Activated T-helper 2 cell treated with anti-CD3 and anti-CD28 coated beads, Interferon-gamma antibody, Interleukin-2, Interleukin-4, amounts not matched to agents 10 μg/mL and 5 μg/mL and 100 μg/mL, durations not matched to agents 14 hours and 24 hours and 36 hours (primary cell): ENCODE measurements at regions not wholly inside any gene's neighbourhood (a gene's known extent, or its start where the extent isn't known, plus 50 kb on each side); places are given as distances from the start of the nearest gene placed in this dataset.

Source experiments
- DNase-seq: peaks from one replicate; pipeline ENCODE4 v3.0.0; 2021; ENCODE audit warnings: low spot score
- H3K27ac Mint-ChIP-seq: one replicate; pipeline ENCODE4 v1.8.0; 2021; ENCODE audit warnings: mixed read lengths
- H3K27me3 Mint-ChIP-seq: one replicate; pipeline ENCODE4 v1.8.0; 2021; ENCODE audit warnings: low read depth, mixed read lengths
- H3K36me3 Mint-ChIP-seq: one replicate; pipeline ENCODE4 v1.8.0; 2021; ENCODE audit warnings: low read depth, mixed read lengths
- H3K4me1 Mint-ChIP-seq: one replicate; pipeline ENCODE4 v1.8.0; 2021; ENCODE audit warnings: low read depth, mixed read lengths
- H3K4me3 Mint-ChIP-seq: one replicate; pipeline ENCODE4 v1.8.0; 2021; ENCODE audit warnings: low read depth, mild to moderate bottlenecking, moderate library complexity, mixed read lengths
- H3K9me3 Mint-ChIP-seq: one replicate; pipeline ENCODE4 v1.8.0; 2021; ENCODE audit warnings: mixed read lengths
- intact Hi-C: fragments of 100-400 bp; cut with micrococcal nuclease; formaldehyde crosslinking; loops from one replicate; pipeline ENCODE4 v1.15.1; 2023

GRCh38 chr21:38056481-38056880 lies 140.2 kb upstream of the KCNJ6 start:
- Mint-ChIP-seq H3K4me1 (no peaks in the 10 kb centered on the region), H3K27me3 (no peaks in the 10 kb centered on the region), H3K27ac (no peak overlapping the region), H3K36me3 (no peaks in the 10 kb centered on the region), H3K4me3 (no peak overlapping the region), H3K9me3 (peaks cover 8% of the 10 kb centered on the region)
- intact Hi-C loops = no loop called here
- DNase-seq = no peak

GRCh38 chr21:38057626-38058025 lies 141.4 kb upstream of the KCNJ6 start:
- DNase-seq = no peak
- no peak overlapping the region for H3K4me3 Mint-ChIP-seq
- no peak overlapping the region for H3K27ac Mint-ChIP-seq
- H3K27me3 Mint-ChIP-seq = no peaks in the 10 kb centered on the region
- intact Hi-C loops = no loop called here
- H3K4me1 Mint-ChIP-seq = no peaks in the 10 kb centered on the region
- peaks cover 8% of the 10 kb centered on the region for H3K9me3 Mint-ChIP-seq
- H3K36me3 Mint-ChIP-seq = no peaks in the 10 kb centered on the region

- no peak overlapping the region for H3K27ac Mint-ChIP-seq
- intact Hi-C loops = no loop called here
- no peak overlapping the region for H3K4me3 Mint-ChIP-seq
- no peaks in the 10 kb centered on the region for H3K36me3 Mint-ChIP-seq
- DNase-seq = no peak
- H3K9me3 Mint-ChIP-seq = peaks cover 8% of the 10 kb centered on the region
- no peaks in the 10 kb centered on the region for H3K27me3 Mint-ChIP-seq
- H3K4me1 Mint-ChIP-seq = no peaks in the 10 kb centered on the region
Observed at GRCh38 chr21:38060533-38060932, 144.3 kb upstream of the KCNJ6 start.

- H3K4me3 Mint-ChIP-seq = no peak overlapping the region
- intact Hi-C loops = no loop called here
- H3K36me3 Mint-ChIP-seq = no peaks in the 10 kb centered on the region
- H3K9me3 Mint-ChIP-seq = no peaks in the 10 kb centered on the region
- DNase-seq = no peak
- H3K27me3 Mint-ChIP-seq = no peaks in the 10 kb centered on the region
- no peak overlapping the region for H3K27ac Mint-ChIP-seq
- H3K4me1 Mint-ChIP-seq = no peaks in the 10 kb centered on the region
Observed at GRCh38 chr21:38067086-38067739, 151.0 kb upstream of the KCNJ6 start.

- Mint-ChIP-seq H3K9me3 (no peaks in the 10 kb centered on the region), H3K36me3 (no peaks in the 10 kb centered on the region), H3K27me3 (no peaks in the 10 kb centered on the region), H3K4me1 (no peaks in the 10 kb centered on the region), H3K27ac (no peak overlapping the region), H3K4me3 (no peak overlapping the region)
- DNase-seq = no peak
- intact Hi-C loops = no loop called here
Observed at GRCh38 chr21:38072489-38072888, 156.2 kb upstream of the KCNJ6 start.

- intact Hi-C loops = no loop called here
- Mint-ChIP-seq H3K9me3 (no peaks in the 10 kb centered on the region), H3K36me3 (no peaks in the 10 kb centered on the region), H3K4me1 (no peaks in the 10 kb centered on the region), H3K27ac (no peak overlapping the region), H3K27me3 (no peaks in the 10 kb centered on the region), H3K4me3 (no peak overlapping the region)
- no peak for DNase-seq
Observed at GRCh38 chr21:38075833-38076587, 159.8 kb upstream of the KCNJ6 start.

- no peak overlapping the region for H3K4me3 Mint-ChIP-seq
- DNase-seq = no peak
- intact Hi-C loops = no loop called here
- H3K9me3 Mint-ChIP-seq = no peaks in the 10 kb centered on the region
- no peaks in the 10 kb centered on the region for H3K4me1 Mint-ChIP-seq
- no peak overlapping the region for H3K27ac Mint-ChIP-seq
- H3K36me3 Mint-ChIP-seq = no peaks in the 10 kb centered on the region
- no peaks in the 10 kb centered on the region for H3K27me3 Mint-ChIP-seq
Observed at GRCh38 chr21:38077569-38077968, 161.3 kb upstream of the KCNJ6 start.

- no peaks in the 10 kb centered on the region for H3K9me3 Mint-ChIP-seq
- H3K4me1 Mint-ChIP-seq = no peaks in the 10 kb centered on the region
- no peaks in the 10 kb centered on the region for H3K27me3 Mint-ChIP-seq
- intact Hi-C loops = no loop called here
- H3K4me3 Mint-ChIP-seq = no peak overlapping the region
- no peak for DNase-seq
- no peaks in the 10 kb centered on the region for H3K36me3 Mint-ChIP-seq
- H3K27ac Mint-ChIP-seq = no peak overlapping the region
Observed at GRCh38 chr21:38080888-38081287, 164.6 kb upstream of the KCNJ6 start.

GRCh38 chr21:38081708-38082107 lies 165.5 kb upstream of the KCNJ6 start:
- H3K27me3 Mint-ChIP-seq = no peaks in the 10 kb centered on the region
- H3K27ac Mint-ChIP-seq = no peak overlapping the region
- H3K9me3 Mint-ChIP-seq = no peaks in the 10 kb centered on the region
- no peaks in the 10 kb centered on the region for H3K36me3 Mint-ChIP-seq
- DNase-seq = no peak
- intact Hi-C loops = no loop called here
- H3K4me3 Mint-ChIP-seq = no peak overlapping the region
- no peaks in the 10 kb centered on the region for H3K4me1 Mint-ChIP-seq

- Mint-ChIP-seq H3K36me3 (no peaks in the 10 kb centered on the region), H3K4me3 (no peak overlapping the region), H3K27ac (no peak overlapping the region), H3K9me3 (no peaks in the 10 kb centered on the region), H3K4me1 (no peaks in the 10 kb centered on the region), H3K27me3 (no peaks in the 10 kb centered on the region)
- intact Hi-C loops = no loop called here
- no peak for DNase-seq
Observed at GRCh38 chr21:38082936-38083485, 166.8 kb upstream of the KCNJ6 start.

GRCh38 chr21:38083535-38083934 lies 167.3 kb upstream of the KCNJ6 start:
- Mint-ChIP-seq H3K27me3 (no peaks in the 10 kb centered on the region), H3K27ac (no peak overlapping the region), H3K36me3 (no peaks in the 10 kb centered on the region), H3K4me1 (no peaks in the 10 kb centered on the region), H3K4me3 (no peak overlapping the region), H3K9me3 (no peaks in the 10 kb centered on the region)
- no peak for DNase-seq
- intact Hi-C loops = no loop called here

- Mint-ChIP-seq H3K36me3 (no peaks in the 10 kb centered on the region), H3K4me3 (no peak overlapping the region), H3K27ac (no peak overlapping the region), H3K9me3 (no peaks in the 10 kb centered on the region), H3K4me1 (no peaks in the 10 kb centered on the region), H3K27me3 (peaks cover 3% of the 10 kb centered on the region)
- intact Hi-C loops = no loop called here
- DNase-seq = no peak
Observed at GRCh38 chr21:38086580-38086979, 170.2 kb upstream of the KCNJ15 start.

- Mint-ChIP-seq H3K4me3 (no peak overlapping the region), H3K27me3 (peaks cover 3% of the 10 kb centered on the region), H3K36me3 (no peaks in the 10 kb centered on the region), H3K9me3 (no peaks in the 10 kb centered on the region), H3K27ac (no peak overlapping the region), H3K4me1 (no peaks in the 10 kb centered on the region)
- intact Hi-C loops = no loop called here
- no peak for DNase-seq
Observed at GRCh38 chr21:38088916-38089762, 167.7 kb upstream of the KCNJ15 start.
